NCI-H2227 (cell line): ENCODE measurements at regions not wholly inside any gene's neighbourhood (a gene's known extent, or its start where the extent isn't known, plus 50 kb on each side); places are given as distances from the start of the nearest gene placed in this dataset.
"Not testable (repeated sequence)": the region's sequence is repeated elsewhere in the genome, so short reads cannot be mapped to it uniquely, and the experiment has no call there.

ENCODE experiments used
- DNase-seq: peaks from one replicate; lab custom pipeline; 2025; ENCODE audit not compliant: unreplicated experiment; lab: John Stamatoyannopoulos, UW

DNA sequence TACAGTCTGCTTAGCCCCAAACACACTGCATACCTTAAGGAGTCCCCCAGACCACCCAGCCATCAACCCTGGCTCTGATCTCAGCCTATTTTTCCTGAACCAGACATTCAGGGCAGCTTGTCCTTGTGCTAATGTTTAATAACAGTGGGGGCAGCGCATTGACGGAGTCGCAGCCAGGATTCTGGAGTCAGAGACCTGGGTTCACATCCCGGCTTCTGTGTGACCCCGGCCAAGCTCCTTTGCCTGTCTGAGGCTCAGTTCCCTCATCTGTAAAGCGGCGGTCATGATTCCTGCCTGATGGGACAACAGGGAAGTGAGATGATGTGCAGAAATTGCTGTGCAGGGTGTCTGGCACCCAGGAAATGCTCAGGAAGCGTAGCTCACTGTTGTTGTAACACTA, 63.1 kb downstream of the MATN1 start:
- no peak for DNase-seq

DNA sequence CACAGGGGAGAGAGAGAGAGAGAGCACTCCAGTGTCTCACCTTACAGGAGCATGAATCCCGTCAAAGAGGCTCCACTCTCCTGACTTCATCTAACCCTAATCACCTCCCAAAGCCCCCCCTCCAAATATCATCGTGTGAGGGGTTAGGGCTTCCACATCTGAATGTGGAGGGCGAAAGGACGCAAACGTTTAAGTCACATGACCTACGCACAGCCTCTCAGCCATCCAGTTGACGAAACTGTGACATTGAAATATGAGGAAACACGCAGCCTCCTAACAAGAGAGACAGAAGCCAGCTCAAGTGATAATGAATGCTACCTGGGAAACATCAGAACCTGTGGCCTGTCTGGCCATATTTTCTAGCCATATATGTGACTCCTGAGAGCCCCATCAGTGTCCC, 63.7 kb downstream of the MATN1 start:
- DNase-seq: no peak

DNA sequence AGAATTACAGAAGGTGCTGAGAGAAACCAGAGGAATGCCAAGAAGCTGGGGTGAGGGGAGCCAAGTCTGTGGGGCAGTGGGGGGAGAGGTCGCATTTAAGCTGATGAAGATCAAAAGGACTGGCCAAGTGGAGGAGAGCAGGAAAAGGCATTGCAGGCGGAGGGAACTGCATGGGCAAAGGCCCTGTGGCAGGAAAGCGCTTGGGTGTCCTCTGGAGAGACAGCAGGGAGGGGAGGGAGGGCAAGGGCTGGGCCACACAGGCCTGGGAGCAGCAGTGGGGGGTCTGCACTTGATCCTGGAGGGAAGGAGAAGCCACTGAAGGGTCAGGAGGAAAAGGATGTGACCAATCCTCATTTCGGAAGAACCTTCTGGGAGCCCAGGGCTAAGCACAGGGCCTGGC, 65.0 kb downstream of the MATN1 start:
- DNase-seq: not testable (repeated sequence)

DNA sequence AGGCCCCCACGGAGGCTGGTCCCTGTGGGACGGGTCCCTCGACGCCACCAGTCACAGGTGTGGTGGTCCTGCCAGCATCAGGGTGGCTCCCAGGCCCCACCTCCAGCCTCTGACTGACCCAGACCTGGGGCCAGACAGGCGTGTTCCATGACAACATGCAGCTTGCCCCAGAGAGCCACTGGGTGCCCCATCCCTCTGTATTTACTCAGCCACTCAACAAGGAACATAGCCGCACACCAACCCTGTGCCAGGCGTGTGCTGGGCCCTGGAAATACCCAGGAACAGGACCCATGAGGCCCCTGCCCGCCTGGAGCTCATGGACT, 65.4 kb downstream of the MATN1 start:
- no peak for DNase-seq

DNA sequence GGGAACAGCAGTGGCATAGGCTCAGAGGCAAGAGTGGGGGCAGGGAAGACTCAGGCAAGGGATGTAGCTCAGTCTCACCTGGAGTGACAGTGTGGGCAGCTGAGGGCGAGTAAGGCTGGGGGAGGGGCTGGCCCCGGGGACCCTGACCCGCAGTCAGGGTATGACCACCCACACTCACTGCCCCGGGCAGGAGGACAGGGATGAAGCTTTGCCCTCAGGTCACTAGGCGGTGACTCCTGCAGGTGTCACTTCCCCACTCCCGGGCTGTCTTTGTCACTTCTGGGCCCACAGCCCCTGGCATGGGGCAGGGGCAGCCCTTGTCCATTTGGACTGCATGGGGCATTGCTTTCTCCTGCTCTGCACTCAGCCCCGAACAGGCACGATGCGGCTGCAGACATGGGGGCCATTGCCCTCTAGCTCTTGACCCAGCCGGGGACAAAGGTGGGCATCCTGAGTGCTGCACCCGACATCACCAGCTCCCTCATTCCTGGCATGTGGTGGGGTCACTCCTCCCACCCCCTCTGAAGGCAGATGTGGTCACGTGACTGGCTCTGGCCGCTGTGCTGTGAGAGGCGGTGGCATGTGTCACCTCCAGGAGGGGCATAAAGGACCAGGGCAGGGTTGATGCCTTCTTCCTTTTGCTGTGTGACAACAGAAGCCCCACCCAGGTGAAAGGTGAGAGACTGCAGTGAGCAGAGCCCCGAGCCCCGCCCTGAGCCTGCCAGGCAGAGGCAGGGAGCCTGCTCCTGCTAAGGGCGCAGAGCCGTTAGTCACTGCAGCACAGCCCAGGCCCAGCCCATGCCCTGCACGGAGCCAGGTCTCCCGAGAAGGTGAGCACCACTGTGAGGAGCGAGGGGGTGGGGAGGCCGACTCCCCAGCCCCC, 66.0 kb downstream of the MATN1 start:
- DNase-seq: no peak

- no peak for DNase-seq
Observed at GRCh38 chr1:30656171-30656940, 67.0 kb downstream of the MATN1 start.

DNA sequence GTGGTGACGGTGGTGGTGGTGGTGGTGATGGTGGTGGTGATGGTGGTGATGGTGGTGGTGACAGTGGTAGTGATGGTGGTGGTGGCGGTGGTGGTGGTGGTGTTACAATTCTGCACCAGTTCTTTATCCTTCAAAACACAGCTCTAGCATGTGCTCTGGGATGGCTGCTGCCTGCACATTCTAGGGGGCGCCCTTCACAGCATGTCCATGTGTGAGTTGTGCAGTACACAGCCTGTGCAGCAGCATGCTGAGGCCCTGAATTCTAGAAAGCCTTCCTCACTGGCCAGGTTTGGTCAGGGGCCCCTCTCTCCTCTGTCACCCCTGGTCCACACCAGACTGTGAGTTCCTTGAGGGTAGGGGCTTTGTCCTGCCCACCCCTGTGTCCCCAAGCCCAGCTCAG, 67.7 kb downstream of the MATN1 start:
- no peak for DNase-seq

GRCh38 chr1:30654188-30654587, 69.2 kb downstream of the MATN1 start:
- no peak for DNase-seq

- DNase-seq: peak; percentile 80
Observed at GRCh38 chr1:30652152-30652841, 71.1 kb downstream of the MATN1 start.

- not testable (repeated sequence) for DNase-seq
Observed at GRCh38 chr1:30651395-30651794, 72.0 kb downstream of the MATN1 start.

- DNase-seq: no peak
Observed at GRCh38 chr1:30650968-30651320, 72.4 kb downstream of the MATN1 start.

GRCh38 chr1:30650038-30650967, 73.1 kb downstream of the MATN1 start:
- DNase-seq: no peak

DNA sequence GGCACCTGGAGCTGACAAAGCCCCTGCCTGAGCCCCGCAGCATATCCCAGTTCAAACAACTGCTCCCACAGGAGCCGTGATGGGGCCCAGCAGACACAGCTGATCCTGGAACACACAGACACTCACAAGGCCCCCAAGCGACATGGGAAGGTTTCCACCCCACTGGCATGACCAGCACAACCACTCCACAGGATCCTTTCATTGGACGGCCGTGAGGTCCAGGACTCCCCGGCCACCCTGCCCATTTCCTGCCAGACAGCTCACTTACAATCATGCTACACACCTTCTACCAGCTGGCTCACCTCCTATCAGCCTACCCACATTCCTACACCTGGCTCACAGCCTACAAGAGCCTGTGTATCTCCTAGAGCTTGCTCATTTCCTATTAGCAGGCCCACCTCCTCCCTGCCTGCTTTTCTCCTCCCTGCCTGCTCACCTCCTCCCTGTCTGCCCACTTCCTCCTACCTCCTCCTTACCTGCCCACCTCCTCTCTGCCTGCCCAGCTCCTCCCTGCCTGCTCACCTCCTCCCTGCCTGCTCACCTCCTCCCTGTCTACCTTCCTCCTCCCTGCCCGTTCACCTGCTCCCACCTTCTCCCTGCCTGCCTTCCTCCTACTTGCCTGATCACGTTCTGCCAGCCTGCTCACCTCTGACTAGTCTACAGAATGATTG, 73.9 kb downstream of the MATN1 start:
- no peak for DNase-seq

DNA sequence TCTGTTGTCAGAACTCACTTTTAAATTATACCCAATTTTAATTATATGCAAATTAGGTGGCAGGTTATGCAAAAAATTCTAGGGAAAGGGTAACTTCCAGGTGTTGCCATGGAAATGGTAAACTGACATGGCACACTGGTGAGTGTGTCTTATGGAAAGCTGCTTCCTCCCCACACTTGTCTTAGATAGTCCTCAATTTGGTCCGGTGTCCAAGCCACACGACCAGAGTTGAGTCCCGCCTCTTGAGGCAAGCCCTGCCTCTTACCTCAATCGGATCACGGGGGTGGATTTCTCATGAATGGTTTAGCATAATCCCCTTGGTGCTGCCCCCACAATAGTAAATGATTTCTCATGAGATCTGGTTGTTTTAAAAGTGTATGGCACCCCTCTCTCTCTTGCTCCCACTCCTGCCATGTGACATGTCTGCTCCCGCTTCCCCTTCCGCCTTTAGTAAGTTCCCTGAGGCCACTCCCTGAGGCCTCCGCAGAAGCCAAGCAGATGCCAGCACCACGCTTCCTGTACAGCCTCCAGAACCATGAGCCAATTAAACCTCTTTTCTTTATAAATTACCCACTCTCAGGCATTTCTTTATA, 74.9 kb downstream of the MATN1 start:
- no peak for DNase-seq

DNA sequence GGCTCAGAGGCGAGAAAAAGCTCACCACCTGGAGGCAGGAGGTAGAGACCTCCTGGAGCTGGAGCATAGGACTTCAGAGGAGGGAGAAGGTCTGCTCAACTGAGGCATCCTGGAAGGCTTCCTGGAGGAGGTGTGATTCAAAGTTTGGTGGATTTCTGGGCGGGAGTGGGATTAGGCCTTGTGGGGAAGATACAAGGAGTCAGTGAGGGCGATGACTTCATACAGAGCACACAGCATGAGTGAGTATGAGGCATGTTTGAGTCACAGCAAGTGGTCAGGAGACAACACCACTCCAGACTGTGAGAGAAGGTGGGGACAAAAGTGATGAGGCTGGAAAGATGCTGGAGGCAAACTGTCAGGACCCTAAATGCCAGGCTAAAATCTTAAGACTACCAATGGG, 77.6 kb downstream of the MATN1 start:
- DNase-seq: no peak

GRCh38 chr1:30642391-30643120, 80.8 kb downstream of the MATN1 start:
- DNase-seq: no peak

GRCh38 chr1:30641572-30642353, 81.6 kb downstream of the MATN1 start:
- no peak for DNase-seq

GRCh38 chr1:30639881-30640452, 83.4 kb downstream of the MATN1 start:
- DNase-seq: no peak
